GM06990 (cell line): ENCODE measurements at regions not wholly inside any gene's neighbourhood (a gene's known extent, or its start where the extent isn't known, plus 50 kb on each side); places are given as distances from the start of the nearest gene placed in this dataset.

ENCODE experiments used
- DNase-seq: peaks from one replicate; pipeline ENCODE4 v3.0.0-alpha.2; 2011; ENCODE audit not compliant: insufficient read length; ENCODE audit errors: extremely low read depth
- H3K27me3 ChIP-seq: replicated peaks from 2 replicates; pipeline ENCODE4 v1.6.0; 2011; ENCODE audit warnings: low read length; ENCODE audit not compliant: control insufficient read depth, insufficient read depth
- H3K36me3 ChIP-seq: 2 replicates; pipeline ENCODE4 v1.5.1; 2011; ENCODE audit warnings: low read length; ENCODE audit not compliant: control insufficient read depth, insufficient read depth
- H3K4me3 ChIP-seq: replicated peaks from 2 replicates; pipeline ENCODE4 v1.5.1; 2011; ENCODE audit warnings: low read depth, mild to moderate bottlenecking, control low read depth, low read length
- TF ChIP-seq, protein P1 (sequence below): IDR thresholded peaks from 2 replicates; pipeline ENCODE4 v1.5.1; 2011; ENCODE audit warnings: low read length, control low read depth, mild to moderate bottlenecking, inconsistent platforms; ENCODE audit not compliant: insufficient read depth, poor library complexity, severe bottlenecking

DNA sequence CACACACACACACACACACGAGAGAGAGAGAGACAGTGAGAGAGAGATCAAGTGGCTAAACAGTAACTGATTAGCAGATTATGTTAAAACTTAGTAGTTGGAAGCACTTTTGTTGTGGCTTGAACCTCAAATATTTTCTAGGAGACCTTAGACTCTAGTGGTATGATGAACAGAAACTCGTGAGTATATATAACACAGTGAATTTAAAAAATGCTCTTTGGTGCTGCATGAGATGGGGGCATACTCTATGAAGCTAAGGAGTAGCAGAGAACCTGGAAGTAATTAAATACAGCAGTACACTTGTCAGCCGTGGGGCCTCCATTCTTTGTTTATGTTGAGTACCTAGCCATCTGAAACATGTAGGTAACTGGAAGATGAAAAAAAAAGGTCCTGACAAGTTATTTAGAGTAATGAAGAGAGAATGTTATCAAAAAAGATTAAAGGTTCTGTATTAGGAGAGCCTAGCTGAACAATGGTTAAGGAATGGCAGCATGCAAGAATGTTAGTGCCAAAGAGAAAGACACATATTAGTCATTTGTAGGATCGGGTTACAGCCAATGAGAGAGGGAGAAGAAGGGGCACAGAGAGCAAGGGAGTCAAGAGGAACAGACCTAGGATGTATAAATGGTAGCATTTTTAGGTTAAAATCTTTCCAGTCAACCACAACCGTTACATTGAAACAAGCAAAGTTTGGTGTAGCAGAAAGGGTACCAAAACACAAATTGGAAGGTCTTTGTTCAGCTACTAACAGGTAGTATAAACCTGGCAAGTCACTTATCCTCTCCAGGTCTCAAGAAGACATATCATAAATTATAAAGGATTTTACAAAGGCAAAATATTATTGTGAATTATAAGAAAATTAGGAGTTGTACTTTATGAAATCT is 316.7 kb upstream of the DIPK2B start:
- no peaks in the 10 kb centered on the region for H3K27me3 ChIP-seq
- H3K4me3 ChIP-seq, result no peak overlapping the region
- no peaks in the 10 kb centered on the region for H3K36me3 ChIP-seq
- DNase-seq, result no peak
- TF ChIP-seq, protein P1, sequence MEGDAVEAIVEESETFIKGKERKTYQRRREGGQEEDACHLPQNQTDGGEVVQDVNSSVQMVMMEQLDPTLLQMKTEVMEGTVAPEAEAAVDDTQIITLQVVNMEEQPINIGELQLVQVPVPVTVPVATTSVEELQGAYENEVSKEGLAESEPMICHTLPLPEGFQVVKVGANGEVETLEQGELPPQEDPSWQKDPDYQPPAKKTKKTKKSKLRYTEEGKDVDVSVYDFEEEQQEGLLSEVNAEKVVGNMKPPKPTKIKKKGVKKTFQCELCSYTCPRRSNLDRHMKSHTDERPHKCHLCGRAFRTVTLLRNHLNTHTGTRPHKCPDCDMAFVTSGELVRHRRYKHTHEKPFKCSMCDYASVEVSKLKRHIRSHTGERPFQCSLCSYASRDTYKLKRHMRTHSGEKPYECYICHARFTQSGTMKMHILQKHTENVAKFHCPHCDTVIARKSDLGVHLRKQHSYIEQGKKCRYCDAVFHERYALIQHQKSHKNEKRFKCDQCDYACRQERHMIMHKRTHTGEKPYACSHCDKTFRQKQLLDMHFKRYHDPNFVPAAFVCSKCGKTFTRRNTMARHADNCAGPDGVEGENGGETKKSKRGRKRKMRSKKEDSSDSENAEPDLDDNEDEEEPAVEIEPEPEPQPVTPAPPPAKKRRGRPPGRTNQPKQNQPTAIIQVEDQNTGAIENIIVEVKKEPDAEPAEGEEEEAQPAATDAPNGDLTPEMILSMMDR, result no peak

DNA sequence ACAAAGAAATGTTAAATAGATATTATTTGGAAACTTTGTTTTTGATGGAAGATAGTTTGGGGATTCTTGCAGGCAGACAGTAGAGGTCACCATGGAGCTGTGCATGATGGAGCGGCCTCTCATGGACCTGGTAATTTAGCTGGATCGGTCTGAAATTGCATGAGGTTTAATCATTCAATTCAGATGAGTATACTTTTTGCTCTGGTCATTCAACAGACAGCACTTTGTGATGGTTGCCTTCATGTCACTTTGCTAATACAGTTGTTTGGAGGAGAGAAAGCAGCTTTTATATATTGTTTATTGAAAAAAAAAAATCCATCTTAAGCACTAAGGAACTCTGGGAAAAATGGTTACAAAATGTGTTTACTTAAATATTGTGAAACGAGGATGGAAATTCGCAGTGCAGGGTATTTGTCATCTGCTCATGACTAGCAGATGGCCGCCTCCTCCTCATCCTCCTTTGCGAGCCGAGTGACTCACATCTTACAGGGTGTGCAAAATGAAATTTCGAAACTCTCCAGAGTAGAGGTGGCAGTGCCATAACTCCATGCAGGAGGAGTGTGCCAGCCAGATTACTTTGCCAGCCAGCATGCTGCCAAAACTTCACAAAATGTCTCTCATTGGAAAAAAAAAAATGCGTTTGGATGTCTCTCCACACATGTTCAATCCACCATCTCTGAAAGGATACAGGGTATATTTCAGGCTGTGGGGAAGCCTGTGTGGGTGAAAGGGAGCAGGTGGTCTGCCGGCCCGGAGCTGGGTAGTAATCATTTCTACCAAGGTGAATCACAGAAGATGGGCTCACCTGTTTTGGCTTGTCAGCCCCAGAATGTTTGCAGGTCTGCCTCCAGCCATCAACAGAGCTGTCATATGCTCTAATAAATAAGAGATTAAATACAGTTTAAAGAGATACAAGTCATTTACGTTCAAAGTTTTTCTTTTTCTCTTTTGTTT is 314.9 kb upstream of the DIPK2B start:
- Histone ChIP-seq H3K36me3 (no peaks in the 10 kb centered on the region), H3K4me3 (no peak overlapping the region), H3K27me3 (no peaks in the 10 kb centered on the region)
- no peak for DNase-seq
- TF ChIP-seq, protein P1, result peak; percentile 60

DNA sequence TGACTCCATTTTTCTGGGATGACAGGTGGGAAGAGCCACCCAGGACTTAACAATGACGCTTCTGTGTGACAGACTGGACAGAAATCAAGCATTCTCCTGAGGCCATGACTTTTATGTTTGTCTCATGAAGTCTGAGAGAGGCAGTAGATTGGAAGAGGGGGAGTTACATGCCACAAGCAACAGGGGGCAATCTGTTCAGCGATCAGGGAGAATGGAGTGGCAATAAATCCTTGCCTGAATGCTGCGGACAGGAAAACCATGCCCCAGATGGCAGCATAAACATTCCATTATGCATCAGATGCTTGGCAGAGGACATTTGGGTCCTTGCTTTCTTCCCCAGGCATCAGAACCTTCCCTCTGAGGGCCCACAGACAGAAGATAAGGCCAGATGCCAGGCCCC is 312.4 kb upstream of the DIPK2B start:
- Histone ChIP-seq H3K4me3 (no peak overlapping the region), H3K36me3 (no peaks in the 10 kb centered on the region), H3K27me3 (no peaks in the 10 kb centered on the region)
- no peak for DNase-seq
- TF ChIP-seq, protein P1, result no peak

DNA sequence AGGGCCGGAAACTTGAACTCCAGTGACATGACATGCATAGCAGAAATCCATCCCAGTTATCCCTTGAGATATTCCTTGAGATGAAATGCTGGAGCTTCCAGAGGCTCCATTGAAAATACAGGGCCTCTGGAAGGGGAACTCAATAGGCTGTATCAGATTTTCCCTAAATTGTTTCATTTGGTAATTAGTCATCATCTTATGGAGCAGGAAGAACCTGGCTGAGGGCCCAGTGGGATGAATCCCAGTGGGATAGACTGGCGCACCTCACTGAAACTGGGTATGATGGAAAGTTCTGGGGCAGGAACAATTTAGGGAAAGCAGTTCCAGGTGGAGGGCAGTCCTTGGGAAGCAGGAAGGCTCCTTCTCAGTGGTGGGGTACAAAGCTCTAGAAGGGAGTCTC is 307.8 kb upstream of the DIPK2B start:
- Histone ChIP-seq H3K4me3 (no peak overlapping the region), H3K36me3 (no peaks in the 10 kb centered on the region), H3K27me3 (no peaks in the 10 kb centered on the region)
- DNase-seq, result no peak
- TF ChIP-seq, protein P1, result no peak

DNA sequence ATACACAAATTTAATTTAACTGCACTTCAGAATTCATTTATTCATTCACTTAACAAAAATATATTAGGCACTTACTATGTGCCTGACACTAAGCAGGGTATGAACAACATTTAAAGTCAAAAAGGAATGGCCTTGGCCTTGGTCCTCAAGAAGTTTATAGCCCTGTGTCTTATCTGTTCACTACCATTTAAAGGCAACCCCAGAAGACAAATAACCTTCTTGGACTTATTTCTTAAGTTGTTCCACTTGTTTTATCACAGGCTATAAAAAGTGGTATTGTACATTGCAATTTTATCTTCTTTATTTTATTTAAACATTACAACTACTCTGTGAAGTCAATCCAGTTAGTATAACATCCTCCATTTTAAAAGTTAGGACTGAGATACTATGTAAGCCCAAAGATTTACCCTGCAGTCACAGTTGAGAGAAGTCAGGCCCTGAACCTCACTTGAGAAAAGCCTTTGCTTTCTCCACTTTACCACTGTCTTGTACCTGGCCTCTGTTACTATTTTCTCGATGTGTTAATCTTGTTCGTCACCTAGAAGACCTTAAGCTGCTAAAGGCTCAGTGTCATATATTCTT is 305.6 kb upstream of the DIPK2B start:
- H3K27me3 ChIP-seq, result no peaks in the 10 kb centered on the region
- DNase-seq, result no peak
- no peaks in the 10 kb centered on the region for H3K36me3 ChIP-seq
- TF ChIP-seq, protein P1, result no peak
- H3K4me3 ChIP-seq, result no peak overlapping the region
